IPS-NIHi7 (cell line): ENCODE measurements at regions not wholly inside any gene's neighbourhood (a gene's known extent, or its start where the extent isn't known, plus 50 kb on each side); places are given as distances from the start of the nearest gene placed in this dataset.

Source experiments
- DNase-seq: peaks from one replicate; pipeline ENCODE4 v3.0.0; 2012; ENCODE audit warnings: mixed read lengths; ENCODE audit errors: extremely low spot score

DNA sequence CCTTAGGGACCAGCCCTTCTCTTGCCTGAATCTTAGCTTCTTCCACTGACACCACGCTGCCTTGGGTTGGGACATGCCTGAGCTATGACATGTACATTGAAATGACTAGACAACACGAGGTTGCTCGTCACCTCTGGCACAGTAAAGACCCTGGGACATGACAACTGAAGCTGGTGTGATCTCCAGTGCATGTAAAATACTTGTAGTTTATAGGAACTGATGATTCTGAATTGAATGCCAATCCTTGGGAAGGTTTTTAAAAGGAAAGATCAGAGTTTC, 100.7 kb upstream of the PGRMC2 start:
- no peak for DNase-seq

GRCh38 chr4:128387600-128388351, 100.2 kb upstream of the PGRMC2 start:
- no peak for DNase-seq

- no peak for DNase-seq
These were observed 99.4 kb upstream of the PGRMC2 start for GRCh38 chr4:128386761-128387599.

GRCh38 chr4:128385683-128386304, 98.2 kb upstream of the PGRMC2 start:
- peak; percentile 31 for DNase-seq

DNA sequence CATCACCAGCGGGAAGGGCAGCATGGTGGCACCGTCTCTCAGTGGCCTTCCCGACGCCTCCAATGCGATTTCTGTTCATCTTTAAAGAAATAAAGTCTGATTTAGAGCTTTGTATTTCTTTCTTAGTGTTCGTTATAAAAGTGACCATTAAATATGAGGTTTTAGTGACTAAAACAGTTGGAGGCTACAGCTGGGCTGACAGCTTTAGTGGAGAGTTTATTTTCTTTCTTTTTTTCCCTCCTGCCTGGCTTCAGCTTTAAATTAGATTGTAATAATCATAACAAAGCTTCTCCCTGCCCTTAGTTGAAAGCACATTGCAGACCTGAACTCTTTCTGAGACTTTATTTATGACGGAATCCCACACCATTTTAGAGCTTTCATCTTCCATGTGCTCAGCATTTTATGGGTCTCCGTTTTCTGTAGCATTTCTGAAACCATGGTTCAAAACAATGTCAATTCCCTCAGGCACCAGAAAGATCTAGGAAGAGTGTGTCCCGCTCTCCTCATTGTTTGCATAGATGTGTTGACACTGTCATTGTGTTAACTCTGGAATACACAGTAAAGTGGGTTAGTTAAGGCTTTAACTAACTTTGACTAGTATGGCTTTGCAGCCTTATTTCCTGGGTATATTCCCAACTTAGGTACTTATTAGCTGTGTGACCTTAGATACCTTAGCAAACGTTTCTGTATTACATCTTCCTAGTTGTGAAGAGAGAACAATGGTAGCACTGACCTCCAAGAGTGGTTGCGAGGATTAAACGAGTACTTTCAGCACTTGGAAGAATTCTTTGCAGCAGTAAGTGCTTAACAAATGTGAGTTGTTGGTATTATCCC, 97.4 kb upstream of the PGRMC2 start:
- no peak for DNase-seq

DNA sequence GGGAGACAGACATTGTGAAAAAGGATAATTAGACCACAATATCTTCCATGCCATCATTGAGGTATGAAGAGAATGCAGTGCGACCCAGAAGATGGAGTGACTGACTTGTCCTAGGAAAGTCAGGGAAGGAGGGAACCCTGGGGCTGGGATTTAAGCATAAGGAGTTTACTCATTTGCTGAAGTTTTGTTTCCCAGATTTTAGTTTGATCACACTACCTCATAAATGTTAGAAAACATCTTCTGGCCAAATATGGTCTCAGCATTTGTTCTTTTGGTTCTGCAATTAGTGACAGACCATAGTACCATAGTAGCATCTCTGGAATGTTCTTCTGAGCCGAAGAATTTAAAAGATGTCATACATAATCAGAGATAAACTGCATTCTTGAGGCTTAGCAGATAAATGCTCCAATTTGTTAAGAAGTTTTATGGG, 96.5 kb upstream of the PGRMC2 start:
- no peak for DNase-seq

GRCh38 chr4:128381748-128382559, 94.3 kb upstream of the PGRMC2 start:
- no peak for DNase-seq

DNA sequence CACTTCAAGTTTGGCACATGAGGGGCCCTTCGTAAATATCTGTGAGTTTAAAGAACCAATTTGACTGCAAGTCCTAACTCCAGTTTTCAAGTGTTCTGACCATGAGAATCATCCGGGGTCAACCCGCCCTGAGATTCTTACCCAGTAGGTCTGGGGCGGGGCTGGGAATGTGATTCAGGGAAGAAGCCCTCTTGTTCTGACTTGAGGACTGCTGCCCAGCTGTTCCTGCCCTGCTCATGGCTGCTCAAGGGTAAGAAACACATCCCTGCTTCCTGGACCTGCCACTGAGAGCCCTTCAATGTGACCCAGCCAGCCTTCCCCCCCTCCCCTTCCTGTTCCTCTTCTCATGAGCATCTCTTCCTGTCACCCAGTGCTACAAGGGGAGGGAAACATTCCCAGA, 92.7 kb upstream of the PGRMC2 start:
- DNase-seq = no peak

- DNase-seq = peak; percentile 71
These were observed 92.2 kb upstream of the PGRMC2 start for GRCh38 chr4:128379860-128380259.

DNA sequence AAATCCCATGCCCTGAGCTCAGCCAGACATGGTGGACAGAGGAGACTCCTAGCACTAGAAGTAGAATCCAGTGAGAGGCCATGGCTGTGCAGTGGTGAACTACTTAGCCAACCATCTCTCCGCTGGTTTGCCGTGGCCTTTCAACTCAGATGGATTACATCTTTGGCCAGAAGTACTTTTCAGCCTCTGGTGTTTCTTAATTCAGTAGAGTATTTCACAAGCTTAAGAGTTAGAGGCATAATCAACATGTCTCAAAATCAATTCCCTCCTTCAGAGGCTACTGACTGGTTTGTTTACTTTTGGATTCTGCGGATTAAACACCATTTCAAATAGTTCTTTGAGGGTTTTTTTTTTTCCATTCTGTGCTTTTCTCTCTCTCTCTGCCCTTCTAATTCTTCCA, 91.1 kb upstream of the PGRMC2 start:
- no peak for DNase-seq

DNA sequence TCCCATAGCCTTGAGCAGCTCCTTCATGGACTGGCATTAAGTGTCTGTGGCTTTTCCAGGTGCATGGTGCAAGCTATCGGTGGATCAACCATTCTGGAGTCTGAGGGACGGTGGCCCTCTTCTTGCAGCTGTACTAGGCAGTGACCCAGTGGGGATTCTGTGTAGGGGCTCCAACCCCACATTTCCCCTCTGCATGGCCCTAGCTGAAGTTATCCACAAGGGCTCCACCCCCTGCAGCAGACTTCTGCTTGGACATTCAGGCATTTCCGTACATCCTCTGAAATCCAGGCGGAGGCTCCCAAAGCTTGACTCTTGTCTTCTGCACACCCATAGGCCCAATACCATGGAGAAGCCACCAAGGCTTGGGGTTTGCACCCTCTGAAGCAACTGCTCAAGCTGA, 89.3 kb upstream of the PGRMC2 start:
- no peak for DNase-seq

- no peak for DNase-seq
These were observed 88.7 kb upstream of the PGRMC2 start for GRCh38 chr4:128376303-128376702.

DNA sequence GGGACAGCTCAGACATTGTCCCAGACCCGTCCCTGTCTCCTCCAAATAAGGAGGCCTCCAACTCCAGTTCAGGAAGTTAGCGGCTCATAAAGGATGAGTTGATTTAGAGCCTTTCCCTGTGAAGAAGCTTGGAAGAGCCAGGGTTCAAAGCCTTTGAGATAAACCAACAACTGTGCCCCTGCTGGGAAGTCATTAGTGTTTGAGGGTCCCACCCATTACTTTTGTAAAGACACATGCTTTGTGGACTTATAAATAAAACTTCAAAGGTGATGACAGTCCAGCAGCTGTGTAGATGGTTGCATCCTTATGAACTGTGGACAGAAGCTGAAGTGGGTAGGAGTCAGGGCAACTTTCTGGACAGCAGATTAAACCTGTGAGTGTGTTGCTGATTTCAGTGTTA, 86.0 kb upstream of the PGRMC2 start:
- DNase-seq = no peak

- DNase-seq = no peak
These were observed 84.3 kb upstream of the PGRMC2 start for GRCh38 chr4:128371876-128372275.

- DNase-seq = no peak
These were observed 83.6 kb upstream of the PGRMC2 start for GRCh38 chr4:128371001-128371777.

- DNase-seq = no peak
These were observed 78.6 kb upstream of the PGRMC2 start for GRCh38 chr4:128366212-128366611.

- DNase-seq = no peak
These were observed 77.0 kb upstream of the PGRMC2 start for GRCh38 chr4:128364565-128364964.

GRCh38 chr4:128363966-128364365, 76.4 kb upstream of the PGRMC2 start:
- DNase-seq = no peak

DNA sequence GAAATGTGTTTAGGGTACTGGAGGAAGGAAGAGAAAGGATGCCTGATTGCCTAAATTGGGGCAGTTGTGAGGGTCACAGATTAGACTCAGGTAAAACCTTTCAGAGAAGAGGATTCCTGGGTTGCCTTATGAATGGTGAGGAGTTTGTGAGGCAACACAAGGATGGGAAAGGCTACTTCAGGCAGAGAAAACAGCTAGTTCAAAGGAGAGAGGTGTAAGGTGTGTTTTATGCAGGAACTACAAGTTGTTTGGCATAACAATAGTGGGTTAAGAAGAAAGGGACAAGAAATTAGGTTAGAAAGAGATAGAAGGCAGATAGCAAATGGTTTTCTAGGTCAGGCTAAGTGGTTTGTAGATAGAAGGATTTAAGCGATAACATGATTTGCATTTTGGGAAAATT, 75.1 kb upstream of the PGRMC2 start:
- DNase-seq = peak; percentile 31

- DNase-seq = no peak
These were observed 71.8 kb upstream of the PGRMC2 start for GRCh38 chr4:128359422-128359821.
